Fibroblast of lung (primary cell): ENCODE measurements at regions not wholly inside any gene's neighbourhood (a gene's known extent, or its start where the extent isn't known, plus 50 kb on each side); places are given as distances from the start of the nearest gene placed in this dataset.

ENCODE experiments used
- DNase-seq, 2 donors: peaks; one replicate each; pipeline versions ENCODE4 v3.0.0 to v3.0.0-alpha.2; 2010; ENCODE audit warnings: low read depth in 2 of 2
- H2AFZ ChIP-seq: 2 replicates; pipeline ENCODE4 v1.5.1; 2012; ENCODE audit warnings: low read length, control low read depth, inconsistent platforms
- H3K27ac ChIP-seq: 2 replicates; pipeline ENCODE4 v1.5.1; 2011; ENCODE audit warnings: low read length, control low read depth; ENCODE audit not compliant: insufficient read depth
- H3K27me3 ChIP-seq: 2 replicates; pipeline ENCODE4 v1.5.1; 2011; ENCODE audit warnings: mild to moderate bottlenecking, low read length; ENCODE audit not compliant: control insufficient read depth, insufficient read depth
- H3K36me3 ChIP-seq: 2 replicates; pipeline ENCODE4 v1.5.1; 2011; ENCODE audit warnings: low read length; ENCODE audit not compliant: control insufficient read depth, insufficient read depth
- H3K4me1 ChIP-seq: 2 replicates; pipeline ENCODE4 v1.5.1; 2011; ENCODE audit warnings: low read length; ENCODE audit not compliant: control insufficient read depth, insufficient read depth; ENCODE audit errors: extremely low read depth
- H3K4me2 ChIP-seq: 2 replicates; pipeline ENCODE4 v1.5.1; 2011; ENCODE audit warnings: low read length, control low read depth; ENCODE audit not compliant: insufficient read depth; ENCODE audit errors: extremely low read depth
- H3K4me3 ChIP-seq, 4 experiments: fragments of 200-600 bp in 1 of 4; sonication (generic) in 1 of 4; replicated peaks in 1 of 4; 2 replicates each; pipeline ENCODE4 v1.5.1; 2011 to 2016; ENCODE audit warnings: low read length in 4 of 4, low read depth in 3 of 4, mild to moderate bottlenecking in 3 of 4, control low read depth in 2 of 4, inconsistent platforms in 1 of 4, mixed read lengths in 1 of 4; ENCODE audit not compliant: insufficient read depth in 1 of 4; ENCODE audit errors: control extremely low read depth in 1 of 4
- H3K79me2 ChIP-seq: 2 replicates; pipeline ENCODE4 v1.5.1; 2012; ENCODE audit warnings: mild to moderate bottlenecking, low read length, inconsistent platforms; ENCODE audit not compliant: control insufficient read depth, insufficient read depth
- H3K9ac ChIP-seq: 2 replicates; pipeline ENCODE4 v1.5.1; 2011; ENCODE audit warnings: mild to moderate bottlenecking, low read length, control low read depth; ENCODE audit not compliant: insufficient read depth
- H3K9me3 ChIP-seq: 2 replicates; pipeline ENCODE4 v1.5.1; 2012; ENCODE audit warnings: low read depth, low read length; ENCODE audit not compliant: control insufficient read depth, insufficient read depth
- H4K20me1 ChIP-seq: 2 replicates; pipeline ENCODE4 v1.5.1; 2011; ENCODE audit warnings: low read length; ENCODE audit not compliant: control insufficient read depth, insufficient read depth; ENCODE audit errors: extremely low read depth
- EZH2 ChIP-seq: IDR thresholded peaks from 2 replicates; pipeline ENCODE4 v1.5.1; 2012; ENCODE audit warnings: low read length, control low read depth, mild to moderate bottlenecking; ENCODE audit errors: missing control alignments
- TF ChIP-seq, protein P1 (sequence below), 2 donors: IDR thresholded peaks in 1 of 2; conservative IDR thresholded peaks in 1 of 2; 1 replicate in 1 of 2; 2 replicates in 1 of 2; pipeline ENCODE4 v1.5.1; 2011 to 2012; ENCODE audit warnings: low read length in 2 of 2, control low read depth in 1 of 2, inconsistent platforms in 1 of 2, low read depth in 1 of 2, mild to moderate bottlenecking in 1 of 2

DNA sequence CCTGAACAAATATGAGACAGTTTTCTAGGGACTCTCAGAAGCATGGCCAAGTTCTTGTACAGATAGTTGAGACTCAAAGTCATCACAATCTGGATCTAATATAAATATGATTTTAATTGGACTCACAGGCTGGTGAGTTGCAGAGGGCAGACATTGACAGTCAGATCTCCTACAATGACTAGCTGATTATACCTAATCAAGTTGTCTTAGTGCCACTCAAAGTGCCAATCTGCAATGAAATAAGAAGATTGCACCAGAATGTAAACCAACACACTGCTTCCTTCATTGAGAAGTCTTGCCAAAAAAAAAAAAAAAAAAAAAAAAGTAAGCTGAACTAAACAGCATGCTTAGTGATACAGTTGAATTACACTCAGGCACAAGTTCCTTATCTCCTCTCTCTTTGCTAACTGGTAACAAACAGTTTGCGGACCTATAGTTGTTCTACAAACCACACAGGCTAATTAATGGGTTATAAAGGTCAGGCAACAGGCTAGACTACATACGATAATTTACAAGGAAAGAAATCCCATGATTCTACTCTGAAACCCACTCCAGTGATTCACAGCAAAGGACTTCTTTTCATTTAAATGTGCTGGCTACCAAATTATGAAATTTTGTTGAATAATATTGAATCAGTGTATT is 107.3 kb upstream of the NIPBL start:
- no peak for DNase-seq
- no peak overlapping the region for H2AFZ ChIP-seq
- H4K20me1 ChIP-seq: no peaks in the 10 kb centered on the region
- peaks cover 8% of the 10 kb centered on the region for H3K27me3 ChIP-seq
- no peak overlapping the region for H3K9ac ChIP-seq
- no peaks in the 10 kb centered on the region for H3K4me1 ChIP-seq
- no peak overlapping the region for H3K4me2 ChIP-seq
- no peaks in the 10 kb centered on the region for H3K36me3 ChIP-seq
- H3K9me3 ChIP-seq: no peaks in the 10 kb centered on the region
- no peaks in the 10 kb centered on the region for H3K79me2 ChIP-seq
- TF ChIP-seq, protein P1, sequence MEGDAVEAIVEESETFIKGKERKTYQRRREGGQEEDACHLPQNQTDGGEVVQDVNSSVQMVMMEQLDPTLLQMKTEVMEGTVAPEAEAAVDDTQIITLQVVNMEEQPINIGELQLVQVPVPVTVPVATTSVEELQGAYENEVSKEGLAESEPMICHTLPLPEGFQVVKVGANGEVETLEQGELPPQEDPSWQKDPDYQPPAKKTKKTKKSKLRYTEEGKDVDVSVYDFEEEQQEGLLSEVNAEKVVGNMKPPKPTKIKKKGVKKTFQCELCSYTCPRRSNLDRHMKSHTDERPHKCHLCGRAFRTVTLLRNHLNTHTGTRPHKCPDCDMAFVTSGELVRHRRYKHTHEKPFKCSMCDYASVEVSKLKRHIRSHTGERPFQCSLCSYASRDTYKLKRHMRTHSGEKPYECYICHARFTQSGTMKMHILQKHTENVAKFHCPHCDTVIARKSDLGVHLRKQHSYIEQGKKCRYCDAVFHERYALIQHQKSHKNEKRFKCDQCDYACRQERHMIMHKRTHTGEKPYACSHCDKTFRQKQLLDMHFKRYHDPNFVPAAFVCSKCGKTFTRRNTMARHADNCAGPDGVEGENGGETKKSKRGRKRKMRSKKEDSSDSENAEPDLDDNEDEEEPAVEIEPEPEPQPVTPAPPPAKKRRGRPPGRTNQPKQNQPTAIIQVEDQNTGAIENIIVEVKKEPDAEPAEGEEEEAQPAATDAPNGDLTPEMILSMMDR (conservative IDR thresholded peaks at IDR 0.05 in 1 of 2, IDR thresholded peaks at IDR 0.05 in 1 of 2; ENCODE audit: low read depth in 1 of 2, low read length in 2 of 2): no peak
- no peak for TF ChIP-seq EZH2
- no peak overlapping the region for H3K27ac ChIP-seq
- no peak overlapping the region for H3K4me3 ChIP-seq

DNA sequence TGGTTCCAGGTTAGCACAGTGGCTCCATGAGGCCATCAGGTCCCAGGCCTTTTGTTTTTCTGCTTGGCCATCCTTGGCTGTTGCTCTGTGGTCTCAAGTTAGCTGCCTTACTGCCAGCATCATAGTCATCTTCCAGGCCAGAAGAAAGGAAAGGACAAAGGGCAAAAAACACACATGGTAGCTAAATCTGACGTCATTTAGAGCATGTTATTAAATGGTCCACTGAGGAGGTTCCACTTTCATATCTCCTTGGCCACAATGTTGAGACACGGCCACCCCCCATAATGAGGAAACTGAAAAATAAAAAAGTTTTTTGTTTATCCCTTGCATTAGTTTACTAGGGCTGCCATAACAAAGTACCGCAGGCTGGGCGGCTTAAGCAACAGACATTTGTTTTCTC is 106.4 kb upstream of the NIPBL start:
- Histone ChIP-seq H3K9me3 (no peaks in the 10 kb centered on the region), H3K79me2 (no peaks in the 10 kb centered on the region), H4K20me1 (no peaks in the 10 kb centered on the region), H3K36me3 (no peaks in the 10 kb centered on the region), H2AFZ (no peak overlapping the region), H3K4me1 (no peaks in the 10 kb centered on the region), H3K27ac (no peak overlapping the region), H3K27me3 (peaks cover 8% of the 10 kb centered on the region), H3K4me3 (no peak overlapping the region), H3K4me2 (no peak overlapping the region), H3K9ac (no peak overlapping the region)
- DNase-seq: no peak
- TF ChIP-seq, protein P1 (conservative IDR thresholded peaks at IDR 0.05 in 1 of 2, IDR thresholded peaks at IDR 0.05 in 1 of 2; ENCODE audit: low read depth in 1 of 2, low read length in 2 of 2): no peak
- TF ChIP-seq EZH2: no peak

DNA sequence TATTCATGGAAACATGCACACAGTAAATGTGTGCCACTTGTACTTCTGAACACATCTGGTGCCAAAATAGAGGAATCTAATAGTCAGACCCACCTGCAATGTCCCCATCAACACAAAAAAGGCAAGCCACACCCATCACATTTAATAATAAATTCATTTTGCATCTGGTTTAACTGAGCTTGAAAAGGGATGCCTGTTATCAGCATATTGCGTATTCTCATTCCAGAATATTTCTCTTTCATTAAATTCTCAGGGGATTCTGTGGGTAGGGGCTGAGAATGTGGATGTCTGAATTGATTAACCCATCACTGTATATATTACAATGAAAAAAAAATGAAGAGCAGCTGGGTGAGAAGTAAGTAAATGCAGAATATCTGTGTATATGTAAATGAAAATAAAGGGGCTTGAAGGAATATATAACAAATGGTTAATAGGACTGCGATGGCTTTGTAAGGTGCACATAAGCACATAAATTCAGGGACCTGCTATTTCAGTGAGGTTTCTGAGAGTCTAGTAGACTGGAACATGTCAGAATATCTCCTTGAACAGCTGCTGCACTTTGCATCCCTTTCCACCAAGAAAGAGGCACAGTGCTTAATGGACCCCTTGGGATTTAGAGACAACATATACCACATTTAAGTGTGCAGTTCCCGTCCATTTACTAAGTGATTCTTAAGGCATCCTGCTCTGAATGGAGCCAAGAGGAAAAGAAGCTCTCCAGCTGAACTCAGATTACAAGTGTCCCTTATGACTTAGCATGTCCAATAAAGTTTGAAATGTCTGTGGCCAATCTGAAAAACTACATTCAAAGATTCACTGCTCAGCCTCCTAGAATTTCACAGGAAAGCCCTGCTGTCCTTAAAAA is 104.1 kb upstream of the NIPBL start:
- Histone ChIP-seq H3K4me2 (no peak overlapping the region), H3K27ac (no peak overlapping the region), H3K9me3 (no peaks in the 10 kb centered on the region), H3K4me3 (no peak overlapping the region), H2AFZ (no peak overlapping the region), H3K9ac (no peak overlapping the region), H3K27me3 (peaks cover 8% of the 10 kb centered on the region), H3K79me2 (no peaks in the 10 kb centered on the region), H3K36me3 (no peaks in the 10 kb centered on the region), H4K20me1 (no peaks in the 10 kb centered on the region), H3K4me1 (no peaks in the 10 kb centered on the region)
- no peak for TF ChIP-seq EZH2
- TF ChIP-seq, protein P1 (conservative IDR thresholded peaks at IDR 0.05 in 1 of 2, IDR thresholded peaks at IDR 0.05 in 1 of 2; ENCODE audit: low read depth in 1 of 2, low read length in 2 of 2): no peak
- DNase-seq: no peak
